Ovary (tissue), 3 donors: ENCODE measurements at regions not wholly inside any gene's neighbourhood (a gene's known extent, or its start where the extent isn't known, plus 50 kb on each side); places are given as distances from the start of the nearest gene placed in this dataset.

Experiments used
- POLR2A ChIP-seq: fragments of 450-650 bp; IDR thresholded peaks from one replicate; pipeline ENCODE4 v1.6.1; 2017; ENCODE audit warnings: antibody characterized with exemption, mild to moderate bottlenecking, moderate library complexity
- TF ChIP-seq, protein P1 (sequence below), 3 donors: fragments of 450-650 bp in 2 of 3; fragments of 200-600 bp in 1 of 3; IDR thresholded peaks; one replicate each; pipeline versions ENCODE4 v1.5.1 to v1.8.0; 2016 to 2022; ENCODE audit warnings: antibody characterized with exemption in 3 of 3, mild to moderate bottlenecking in 1 of 3
- donor health status: DM: no; HTN: no; CAD: no.

DNA sequence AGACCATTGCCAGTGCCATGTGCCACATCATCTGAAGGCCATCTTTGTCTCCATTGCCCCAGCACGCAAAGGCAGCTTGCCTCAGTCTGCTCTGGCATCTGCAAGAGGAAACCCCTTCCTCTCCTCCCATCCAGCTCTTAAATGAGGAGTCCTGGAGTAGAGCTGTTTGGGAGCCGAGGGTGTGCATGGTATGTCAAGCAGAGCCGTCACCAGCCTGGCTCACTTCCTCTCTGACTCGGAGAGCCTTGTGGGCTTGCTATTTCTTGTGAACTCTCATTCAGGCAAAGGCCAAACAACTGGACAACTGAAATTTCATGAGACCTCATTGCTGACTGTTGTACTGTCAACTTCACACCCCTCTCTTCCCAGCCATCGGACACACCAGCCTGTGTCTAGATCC lies 143.9 kb downstream of the SIPA1L2 start:
- TF ChIP-seq POLR2A = no peak
- TF ChIP-seq, protein P1, sequence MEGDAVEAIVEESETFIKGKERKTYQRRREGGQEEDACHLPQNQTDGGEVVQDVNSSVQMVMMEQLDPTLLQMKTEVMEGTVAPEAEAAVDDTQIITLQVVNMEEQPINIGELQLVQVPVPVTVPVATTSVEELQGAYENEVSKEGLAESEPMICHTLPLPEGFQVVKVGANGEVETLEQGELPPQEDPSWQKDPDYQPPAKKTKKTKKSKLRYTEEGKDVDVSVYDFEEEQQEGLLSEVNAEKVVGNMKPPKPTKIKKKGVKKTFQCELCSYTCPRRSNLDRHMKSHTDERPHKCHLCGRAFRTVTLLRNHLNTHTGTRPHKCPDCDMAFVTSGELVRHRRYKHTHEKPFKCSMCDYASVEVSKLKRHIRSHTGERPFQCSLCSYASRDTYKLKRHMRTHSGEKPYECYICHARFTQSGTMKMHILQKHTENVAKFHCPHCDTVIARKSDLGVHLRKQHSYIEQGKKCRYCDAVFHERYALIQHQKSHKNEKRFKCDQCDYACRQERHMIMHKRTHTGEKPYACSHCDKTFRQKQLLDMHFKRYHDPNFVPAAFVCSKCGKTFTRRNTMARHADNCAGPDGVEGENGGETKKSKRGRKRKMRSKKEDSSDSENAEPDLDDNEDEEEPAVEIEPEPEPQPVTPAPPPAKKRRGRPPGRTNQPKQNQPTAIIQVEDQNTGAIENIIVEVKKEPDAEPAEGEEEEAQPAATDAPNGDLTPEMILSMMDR (IDR thresholded peaks at IDR 0.05) = no peak
